PC-3 (cell line): ENCODE measurements at regions not wholly inside any gene's neighbourhood (a gene's known extent, or its start where the extent isn't known, plus 50 kb on each side); places are given as distances from the start of the nearest gene placed in this dataset.

Experiments used
- EZH2 ChIP-seq: fragments of 300-600 bp; sonication (generic); IDR thresholded peaks from one replicate; pipeline ENCODE4 v1.6.1; 2017; ENCODE audit warnings: antibody characterized with exemption, mild to moderate bottlenecking, low read length; ENCODE audit not compliant: unreplicated experiment
- EZH2phosphoT487 ChIP-seq: fragments of 300-600 bp; sonication (generic); IDR thresholded peaks from 2 replicates; pipeline ENCODE4 v1.6.1; 2018; ENCODE audit warnings: mild to moderate bottlenecking, antibody characterized with exemption, low read length, borderline replicate concordance
- TF ChIP-seq, protein P1 (sequence below): fragments of 300-600 bp; sonication (generic); conservative IDR thresholded peaks from 2 replicates; pipeline ENCODE4 v1.5.1; 2017; ENCODE audit warnings: antibody characterized with exemption, low read depth, mild to moderate bottlenecking, low read length

DNA sequence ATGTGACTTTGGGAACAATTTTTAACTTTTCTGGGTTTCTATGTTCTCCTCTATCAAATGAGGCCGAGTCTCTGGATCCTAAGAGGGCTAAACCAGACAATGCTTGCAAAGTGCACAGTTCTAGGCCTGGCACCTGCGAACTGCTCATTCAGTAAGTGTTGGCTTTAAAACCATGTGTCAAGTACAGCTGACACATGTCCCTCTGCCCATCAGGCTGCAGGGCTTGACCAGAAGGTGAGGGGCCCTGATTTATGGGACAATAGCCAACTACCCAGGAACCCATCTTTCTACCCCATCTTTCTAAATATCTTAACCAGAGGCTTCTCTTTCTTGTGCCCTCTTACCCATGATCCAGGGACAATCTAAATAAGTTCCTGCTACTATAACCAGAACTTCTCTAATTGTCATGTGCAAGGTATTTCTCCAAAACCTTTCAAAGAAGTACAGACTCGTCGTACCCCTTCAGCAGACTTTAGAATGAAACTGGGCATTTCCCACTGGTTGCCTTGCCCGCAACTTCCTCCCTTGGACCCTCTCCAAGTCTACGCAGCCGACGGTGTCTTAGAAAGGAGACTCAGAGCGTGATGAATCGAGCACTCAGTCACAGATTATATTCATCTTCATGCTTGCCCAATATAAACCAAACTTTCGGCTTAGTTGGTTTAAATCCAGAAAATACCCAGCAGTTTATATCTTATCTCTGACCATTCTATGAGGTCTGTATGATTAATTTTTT lies 69.8 kb upstream of the STEAP1B start:
- TF ChIP-seq, protein P1, sequence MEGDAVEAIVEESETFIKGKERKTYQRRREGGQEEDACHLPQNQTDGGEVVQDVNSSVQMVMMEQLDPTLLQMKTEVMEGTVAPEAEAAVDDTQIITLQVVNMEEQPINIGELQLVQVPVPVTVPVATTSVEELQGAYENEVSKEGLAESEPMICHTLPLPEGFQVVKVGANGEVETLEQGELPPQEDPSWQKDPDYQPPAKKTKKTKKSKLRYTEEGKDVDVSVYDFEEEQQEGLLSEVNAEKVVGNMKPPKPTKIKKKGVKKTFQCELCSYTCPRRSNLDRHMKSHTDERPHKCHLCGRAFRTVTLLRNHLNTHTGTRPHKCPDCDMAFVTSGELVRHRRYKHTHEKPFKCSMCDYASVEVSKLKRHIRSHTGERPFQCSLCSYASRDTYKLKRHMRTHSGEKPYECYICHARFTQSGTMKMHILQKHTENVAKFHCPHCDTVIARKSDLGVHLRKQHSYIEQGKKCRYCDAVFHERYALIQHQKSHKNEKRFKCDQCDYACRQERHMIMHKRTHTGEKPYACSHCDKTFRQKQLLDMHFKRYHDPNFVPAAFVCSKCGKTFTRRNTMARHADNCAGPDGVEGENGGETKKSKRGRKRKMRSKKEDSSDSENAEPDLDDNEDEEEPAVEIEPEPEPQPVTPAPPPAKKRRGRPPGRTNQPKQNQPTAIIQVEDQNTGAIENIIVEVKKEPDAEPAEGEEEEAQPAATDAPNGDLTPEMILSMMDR, result no peak
- no peak for TF ChIP-seq EZH2phosphoT487
- no peak for TF ChIP-seq EZH2
